Activated CD8-positive, alpha-beta T cell treated with anti-CD3 and anti-CD28 coated beads for 36 hours (primary cell): ENCODE measurements at regions not wholly inside any gene's neighbourhood (a gene's known extent, or its start where the extent isn't known, plus 50 kb on each side); places are given as distances from the start of the nearest gene placed in this dataset.

Source experiments
- ATAC-seq: fragments of 200-7000 bp; cut with Tn5 transposase; one replicate; pipeline ENCODE4 v1.10.0; 2021; ENCODE audit warnings: mild to moderate bottlenecking, moderate library complexity
- CTCF ChIA-PET: fragments of 350-600 bp; sonication (Branson Sonifier 250); formaldehyde crosslinking; loops from one replicate; lab custom pipeline; 2021; ENCODE audit warnings: antibody characterized with exemption; lab: Charles Lee
- POLR2A ChIA-PET: fragments of 350-600 bp; sonication (Branson Sonifier 250); formaldehyde crosslinking; loops from one replicate; lab custom pipeline; 2021; ENCODE audit warnings: antibody characterized with exemption; lab: Charles Lee
- DNase-seq: peaks from one replicate; pipeline ENCODE4 v3.0.0-alpha.2; 2020
- H3K27ac Mint-ChIP-seq: one replicate; pipeline ENCODE4 v1.8.0; 2021; ENCODE audit warnings: mild to moderate bottlenecking, mixed read lengths
- H3K27me3 Mint-ChIP-seq: one replicate; pipeline ENCODE4 v1.8.0; 2021; ENCODE audit warnings: mixed read lengths
- H3K36me3 Mint-ChIP-seq: one replicate; pipeline ENCODE4 v1.8.0; 2021; ENCODE audit warnings: low read depth, mixed read lengths
- H3K4me1 Mint-ChIP-seq: one replicate; pipeline ENCODE4 v1.8.0; 2021; ENCODE audit warnings: low read depth, mixed read lengths
- H3K4me3 Mint-ChIP-seq: one replicate; pipeline ENCODE4 v1.8.0; 2021; ENCODE audit warnings: mild to moderate bottlenecking, moderate library complexity, mixed read lengths
- H3K9me3 Mint-ChIP-seq: one replicate; pipeline ENCODE4 v1.8.0; 2021; ENCODE audit warnings: mixed read lengths
- CTCF ChIP-seq: fragments of 200-600 bp; IDR thresholded peaks from one replicate; pipeline ENCODE4 v1.8.0; 2022; ENCODE audit warnings: antibody characterized with exemption, mild to moderate bottlenecking
- intact Hi-C: fragments of 100-400 bp; cut with micrococcal nuclease; formaldehyde crosslinking; loops from one replicate; pipeline ENCODE4 v1.10.0; 2022

GRCh38 chr3:117893001-117893400, 1141.6 kb downstream of the IGSF11 start:
- TF ChIP-seq CTCF: no peak
- Mint-ChIP-seq H3K9me3 (peaks cover 5% of the 10 kb centered on the region), H3K36me3 (no peaks in the 10 kb centered on the region), H3K27ac (no peak overlapping the region), H3K4me3 (no peak overlapping the region), H3K27me3 (no peaks in the 10 kb centered on the region), H3K4me1 (no peaks in the 10 kb centered on the region)
- ATAC-seq (no peak), DNase-seq (no peak)
- ChIA-PET POLR2A (no interaction called here), CTCF (no interaction called here)
- intact Hi-C loops: no loop called here

- no peak overlapping the region for H3K4me3 Mint-ChIP-seq
Measured at GRCh38 chr3:117893638-117894037, 1141.0 kb downstream of the IGSF11 start.

GRCh38 chr3:117898722-117899522, 1135.7 kb downstream of the IGSF11 start:
- no peak overlapping the region for H3K4me3 Mint-ChIP-seq
- TF ChIP-seq CTCF: no peak
- H3K4me1 Mint-ChIP-seq: no peaks in the 10 kb centered on the region
- intact Hi-C loops: no loop called here
- peaks cover 9% of the 10 kb centered on the region for H3K9me3 Mint-ChIP-seq
- DNase-seq (no peak), ATAC-seq (no peak)
- no peaks in the 10 kb centered on the region for H3K27me3 Mint-ChIP-seq
- ChIA-PET CTCF (interaction anchor here (0.7 kb wide), 1 partner anchor 169 kb away, joined by 3 read pairs; no protein-coding TSS in a partner anchor), POLR2A (no interaction called here)
- H3K27ac Mint-ChIP-seq: no peak overlapping the region
- no peaks in the 10 kb centered on the region for H3K36me3 Mint-ChIP-seq

More at GRCh38 chr3:117893638-117894037, 1141.0 kb downstream of the IGSF11 start:
- TF ChIP-seq CTCF: no peak
- no peak for ATAC-seq
- POLR2A ChIA-PET: no interaction called here
- DNase-seq: no peak
- Mint-ChIP-seq H3K27ac (no peak overlapping the region), H3K9me3 (peaks cover 6% of the 10 kb centered on the region), H3K4me1 (no peaks in the 10 kb centered on the region), H3K27me3 (no peaks in the 10 kb centered on the region), H3K36me3 (no peaks in the 10 kb centered on the region)
- CTCF ChIA-PET: no interaction called here
- intact Hi-C loops: no loop called here

- H3K9me3 Mint-ChIP-seq: peaks cover 3% of the 10 kb centered on the region
- ChIA-PET POLR2A (interaction anchor here (0.6 kb wide), 1 partner anchor 9 kb away, joined by 3 read pairs; no protein-coding TSS in a partner anchor), CTCF (no interaction called here)
- no peak for ATAC-seq
- H3K27ac Mint-ChIP-seq: no peak overlapping the region
- no peak for DNase-seq
- no peak for TF ChIP-seq CTCF
- intact Hi-C loops: no loop called here
- H3K4me3 Mint-ChIP-seq: no peak overlapping the region
- no peaks in the 10 kb centered on the region for H3K27me3 Mint-ChIP-seq
- H3K4me1 Mint-ChIP-seq: no peaks in the 10 kb centered on the region
- no peaks in the 10 kb centered on the region for H3K36me3 Mint-ChIP-seq
Measured at GRCh38 chr3:117903226-117903625, 1131.4 kb downstream of the IGSF11 start.

GRCh38 chr3:117910820-117911521, 1123.7 kb downstream of the IGSF11 start:
- no peaks in the 10 kb centered on the region for H3K9me3 Mint-ChIP-seq

More at GRCh38 chr3:117910820-117911521, 1123.7 kb downstream of the IGSF11 start:
- Mint-ChIP-seq H3K27me3 (no peaks in the 10 kb centered on the region), H3K27ac (no peak overlapping the region), H3K4me1 (no peaks in the 10 kb centered on the region), H3K4me3 (no peak overlapping the region), H3K36me3 (no peaks in the 10 kb centered on the region)
- intact Hi-C loops: no loop called here
- DNase-seq (no peak), ATAC-seq (no peak)
- CTCF ChIA-PET: no interaction called here
- POLR2A ChIA-PET: no interaction called here
- TF ChIP-seq CTCF: no peak
